ENCODE measurements at regions not wholly inside any gene's neighbourhood (a gene's known extent, or its start where the extent isn't known, plus 50 kb on each side); places are given as distances from the start of the nearest gene placed in this dataset.
"Not testable (repeated sequence)": the region's sequence is repeated elsewhere in the genome, so short reads cannot be mapped to it uniquely, and the experiment has no call there.

DNA sequence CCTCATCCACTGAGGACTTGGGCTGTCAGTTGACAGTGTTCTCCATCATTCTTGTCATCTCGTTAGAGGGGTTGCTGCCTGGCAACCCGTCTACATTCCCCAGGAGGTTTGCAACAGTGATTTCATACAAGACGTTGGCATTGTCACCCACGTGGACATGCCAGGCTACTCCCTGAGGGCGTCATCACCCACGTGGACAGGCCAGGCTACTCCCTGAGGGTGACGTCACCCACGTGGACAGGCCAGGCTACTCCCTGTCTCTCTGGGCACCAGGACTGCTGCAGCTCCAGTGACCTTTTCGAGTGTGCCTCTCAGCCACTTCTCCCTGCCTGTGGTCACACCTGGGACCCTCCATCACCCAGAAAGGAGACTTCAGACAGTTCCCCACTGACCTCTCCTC is 212.1 kb upstream of the NUPR2 start:
- H4K8ac ChIP-seq (ENCODE audit: extremely low read depth, insufficient read depth, low read length); H2AK5ac ChIP-seq (ENCODE audit: low read depth, low read length); H4K20me1 ChIP-seq (replicated peaks in 1 of 2; ENCODE audit: control insufficient read depth in 1 of 2, insufficient read depth in 2 of 2, low read length in 2 of 2); POLR2A ChIA-PET (ENCODE audit: partially characterized antibody); H2BK15ac ChIP-seq (ENCODE audit: low read length); H3K27me3 ChIP-seq (replicated peaks in 1 of 4; ENCODE audit: control insufficient read depth in 3 of 4, extremely low read depth in 1 of 4, insufficient read depth in 3 of 4, low read length in 3 of 4); H3K79me2 ChIP-seq (ENCODE audit: control insufficient read depth in 1 of 2, insufficient read depth in 2 of 2, low read length in 2 of 2); H3K36me3 ChIP-seq (ENCODE audit: control insufficient read depth in 2 of 4, insufficient read depth in 4 of 4, low read length in 3 of 4); H3K27ac ChIP-seq (ENCODE audit: low read depth, low read length); DNase-seq (ENCODE audit: low read depth in 1 of 2, low spot score in 2 of 2); H3K4me2 ChIP-seq (ENCODE audit: insufficient read depth in 1 of 2, low read depth in 2 of 2, low read length in 2 of 2); H3K14ac ChIP-seq (ENCODE audit: insufficient read length); H2AFZ ChIP-seq (ENCODE audit: low read length); H3K23ac ChIP-seq (ENCODE audit: insufficient read length); H4K91ac ChIP-seq (replicated peaks; ENCODE audit: insufficient read length, low read length); H2BK20ac ChIP-seq (ENCODE audit: low read length); H2BK5ac ChIP-seq (ENCODE audit: low read depth, low read length); H3K4ac ChIP-seq (replicated peaks; ENCODE audit: insufficient read length, low read depth, low read length); CTCF ChIA-PET (ENCODE audit: partially characterized antibody); H3K79me1 ChIP-seq (ENCODE audit: low read depth, low read length); H3K56ac ChIP-seq (replicated peaks; ENCODE audit: insufficient read length, low read depth, low read length); H3K4me3 ChIP-seq (ENCODE audit: extremely low read depth in 1 of 4, insufficient read depth in 2 of 4, low read depth in 3 of 4, low read length in 4 of 4); H2BK120ac ChIP-seq (replicated peaks; ENCODE audit: low read depth, low read length); H4K5ac ChIP-seq (ENCODE audit: insufficient read length, low read depth, low read length); H3K18ac ChIP-seq (ENCODE audit: extremely low read depth, low read length); H3K4me1 ChIP-seq (replicated peaks in 1 of 4; ENCODE audit: control insufficient read depth in 3 of 4, insufficient read depth in 4 of 4, low read length in 3 of 4); H2BK12ac ChIP-seq (ENCODE audit: low read depth, low read length); FAIRE-seq; H3K23me2 ChIP-seq (ENCODE audit: low read depth, low read length); H3K9ac ChIP-seq (replicated peaks in 1 of 4; ENCODE audit: extremely low read depth in 1 of 4, low read depth in 3 of 4, low read length in 3 of 4): not testable (repeated sequence)
- peaks cover 16 to 63% of the 10 kb centered on the region in 2 experiments; a peak in 3 of 4 replicates for H3K9me3 ChIP-seq (ENCODE audit: insufficient read depth in 2 of 2, low read depth in 1 of 2, low read length in 1 of 2)
- 72% methylated on average over 9 of the region's 9 CpGs; no CpG with 5 or more reads in 1 of the 2 experiments for WGBS, 2 experiments (ENCODE audit: extremely low coverage in 1 of 2, insufficient coverage in 1 of 2, insufficient read length in 1 of 2, insufficient replicate concordance in 2 of 2, low coverage in 1 of 2, low lambda C conversion rate in 2 of 2, missing lambda C conversion rate in 1 of 2)

All from H1 (cell line).